HCT116 (cell line): ENCODE measurements at regions not wholly inside any gene's neighbourhood (a gene's known extent, or its start where the extent isn't known, plus 50 kb on each side); places are given as distances from the start of the nearest gene placed in this dataset.

Experiments
- CEBPB ChIP-seq: IDR thresholded peaks from 2 replicates; pipeline ENCODE4 v1.6.1; 2012; ENCODE audit warnings: low read depth
- EZH2 ChIP-seq: fragments of 200-600 bp; sonication (generic); IDR thresholded peaks from 2 replicates; pipeline ENCODE4 v1.6.1; 2017; ENCODE audit warnings: antibody characterized with exemption, mixed run types
- EZH2phosphoT487 ChIP-seq: fragments of 200-600 bp; IDR thresholded peaks from 2 replicates; pipeline ENCODE4 v1.6.1; 2018; ENCODE audit warnings: antibody characterized with exemption, borderline replicate concordance
- POLR2A ChIP-seq: IDR thresholded peaks from 2 replicates; pipeline ENCODE4 v1.7.0; 2011; ENCODE audit warnings: borderline replicate concordance; ENCODE audit not compliant: insufficient read depth, insufficient read length; ENCODE audit errors: extremely low read depth
- POLR2AphosphoS5 ChIP-seq: IDR thresholded peaks from 2 replicates; pipeline ENCODE4 v1.6.1; 2011; ENCODE audit warnings: mild to moderate bottlenecking, low read depth, low read length, moderate library complexity
- RAD21 ChIP-seq: IDR thresholded peaks from 2 replicates; pipeline ENCODE4 v1.6.1; 2012; ENCODE audit warnings: low read depth, mild to moderate bottlenecking
- REST ChIP-seq: IDR thresholded peaks from 2 replicates; pipeline ENCODE4 v1.6.1; 2012; ENCODE audit warnings: low read depth
- SIN3A ChIP-seq: IDR thresholded peaks from 2 replicates; pipeline ENCODE4 v1.6.1; 2012; ENCODE audit warnings: low read depth
- SRF ChIP-seq: IDR thresholded peaks from 2 replicates; pipeline ENCODE4 v1.6.1; 2012; ENCODE audit warnings: low read depth
- ZNF274 ChIP-seq: fragments of 200-500 bp; sonication (Bioruptor generic); IDR thresholded peaks from 2 replicates; pipeline ENCODE4 v1.6.1; 2014; ENCODE audit warnings: mild to moderate bottlenecking, low read depth, low read length, inconsistent platforms
- TF ChIP-seq, protein P1 (sequence below), 3 experiments: fragments of 200-600 bp in 1 of 3; sonication (generic) in 1 of 3; IDR thresholded peaks in 2 of 3; conservative IDR thresholded peaks in 1 of 3; 2 replicates each; pipeline ENCODE4 v1.5.1; 2012 to 2017; ENCODE audit warnings: low read depth in 2 of 3, low read length in 2 of 3, antibody characterized with exemption in 1 of 3, borderline replicate concordance in 1 of 3, control low read depth in 1 of 3, mild to moderate bottlenecking in 1 of 3, mixed read lengths in 1 of 3, mixed run types in 1 of 3, moderate library complexity in 1 of 3; ENCODE audit not compliant: insufficient read depth in 1 of 3

DNA sequence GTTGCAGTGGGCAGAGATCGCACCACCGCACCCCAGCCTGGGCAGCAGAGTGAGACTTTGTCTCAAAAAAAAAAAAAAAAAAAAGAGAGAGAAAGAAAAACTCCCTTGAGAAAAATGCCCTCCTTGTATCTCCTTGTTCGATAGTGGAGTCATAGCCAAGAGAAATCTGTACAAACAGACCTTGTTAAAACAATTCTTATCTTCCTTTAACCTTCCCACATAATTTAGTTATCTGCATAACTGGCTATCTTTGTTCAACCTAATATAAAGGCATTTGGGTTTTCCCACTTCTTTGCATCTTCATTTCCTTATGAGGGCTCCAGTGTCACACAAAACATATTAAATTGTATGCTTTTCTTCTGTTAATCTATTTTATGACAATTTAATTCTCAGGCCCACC lies 65.1 kb upstream of the ATP11B start:
- TF ChIP-seq REST = no peak
- TF ChIP-seq EZH2 = no peak
- no peak for TF ChIP-seq POLR2A
- TF ChIP-seq, protein P1, sequence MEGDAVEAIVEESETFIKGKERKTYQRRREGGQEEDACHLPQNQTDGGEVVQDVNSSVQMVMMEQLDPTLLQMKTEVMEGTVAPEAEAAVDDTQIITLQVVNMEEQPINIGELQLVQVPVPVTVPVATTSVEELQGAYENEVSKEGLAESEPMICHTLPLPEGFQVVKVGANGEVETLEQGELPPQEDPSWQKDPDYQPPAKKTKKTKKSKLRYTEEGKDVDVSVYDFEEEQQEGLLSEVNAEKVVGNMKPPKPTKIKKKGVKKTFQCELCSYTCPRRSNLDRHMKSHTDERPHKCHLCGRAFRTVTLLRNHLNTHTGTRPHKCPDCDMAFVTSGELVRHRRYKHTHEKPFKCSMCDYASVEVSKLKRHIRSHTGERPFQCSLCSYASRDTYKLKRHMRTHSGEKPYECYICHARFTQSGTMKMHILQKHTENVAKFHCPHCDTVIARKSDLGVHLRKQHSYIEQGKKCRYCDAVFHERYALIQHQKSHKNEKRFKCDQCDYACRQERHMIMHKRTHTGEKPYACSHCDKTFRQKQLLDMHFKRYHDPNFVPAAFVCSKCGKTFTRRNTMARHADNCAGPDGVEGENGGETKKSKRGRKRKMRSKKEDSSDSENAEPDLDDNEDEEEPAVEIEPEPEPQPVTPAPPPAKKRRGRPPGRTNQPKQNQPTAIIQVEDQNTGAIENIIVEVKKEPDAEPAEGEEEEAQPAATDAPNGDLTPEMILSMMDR (IDR thresholded peaks at IDR 0.05 in 2 of 3, conservative IDR thresholded peaks at IDR 0.05 in 1 of 3; ENCODE audit: borderline replicate concordance in 1 of 3, insufficient read depth in 1 of 3, low read depth in 2 of 3, low read length in 2 of 3) = no peak
- no peak for TF ChIP-seq ZNF274
- TF ChIP-seq SRF = no peak
- no peak for TF ChIP-seq POLR2AphosphoS5
- no peak for TF ChIP-seq EZH2phosphoT487
- no peak for TF ChIP-seq SIN3A
- no peak for TF ChIP-seq RAD21
- no peak for TF ChIP-seq CEBPB
